Neural progenitor cell (in vitro differentiated cells): ENCODE measurements at regions not wholly inside any gene's neighbourhood (a gene's known extent, or its start where the extent isn't known, plus 50 kb on each side); places are given as distances from the start of the nearest gene placed in this dataset.

Experiments used
- EZH2 ChIP-seq: fragments of 200-600 bp; sonication (generic); IDR thresholded peaks from 2 replicates; pipeline ENCODE4 v1.6.1; 2017; ENCODE audit warnings: antibody characterized with exemption, mild to moderate bottlenecking, moderate library complexity
- EZH2phosphoT487 ChIP-seq: fragments of 200-600 bp; sonication (generic); IDR thresholded peaks from 2 replicates; pipeline ENCODE4 v1.6.1; 2017; ENCODE audit warnings: antibody characterized with exemption
- TF ChIP-seq, protein P1 (sequence below): fragments of 200-600 bp; sonication (generic); IDR thresholded peaks from 2 replicates; pipeline ENCODE4 v1.5.1; 2017; ENCODE audit warnings: antibody characterized with exemption, mild to moderate bottlenecking

DNA sequence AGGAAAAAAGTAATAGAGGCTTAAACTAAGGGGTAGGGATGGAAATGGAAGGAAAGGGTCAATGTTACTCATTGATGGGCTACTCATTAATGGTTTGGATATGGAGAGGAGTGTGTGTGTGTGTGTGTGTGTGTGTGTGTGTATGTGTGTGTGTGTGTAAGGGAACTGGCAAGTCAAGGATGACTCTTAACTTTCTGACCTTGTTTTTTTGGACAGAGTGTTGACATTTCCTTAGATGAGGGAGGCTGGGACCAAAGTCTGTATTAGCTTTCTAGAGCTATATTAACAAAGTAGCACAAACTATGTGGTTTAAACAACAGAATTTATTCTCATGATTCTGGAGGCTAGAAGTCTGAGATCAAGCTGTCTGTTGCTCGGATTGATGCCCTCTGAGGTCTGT lies 202.7 kb downstream of the GBA3 start:
- TF ChIP-seq, protein P1, sequence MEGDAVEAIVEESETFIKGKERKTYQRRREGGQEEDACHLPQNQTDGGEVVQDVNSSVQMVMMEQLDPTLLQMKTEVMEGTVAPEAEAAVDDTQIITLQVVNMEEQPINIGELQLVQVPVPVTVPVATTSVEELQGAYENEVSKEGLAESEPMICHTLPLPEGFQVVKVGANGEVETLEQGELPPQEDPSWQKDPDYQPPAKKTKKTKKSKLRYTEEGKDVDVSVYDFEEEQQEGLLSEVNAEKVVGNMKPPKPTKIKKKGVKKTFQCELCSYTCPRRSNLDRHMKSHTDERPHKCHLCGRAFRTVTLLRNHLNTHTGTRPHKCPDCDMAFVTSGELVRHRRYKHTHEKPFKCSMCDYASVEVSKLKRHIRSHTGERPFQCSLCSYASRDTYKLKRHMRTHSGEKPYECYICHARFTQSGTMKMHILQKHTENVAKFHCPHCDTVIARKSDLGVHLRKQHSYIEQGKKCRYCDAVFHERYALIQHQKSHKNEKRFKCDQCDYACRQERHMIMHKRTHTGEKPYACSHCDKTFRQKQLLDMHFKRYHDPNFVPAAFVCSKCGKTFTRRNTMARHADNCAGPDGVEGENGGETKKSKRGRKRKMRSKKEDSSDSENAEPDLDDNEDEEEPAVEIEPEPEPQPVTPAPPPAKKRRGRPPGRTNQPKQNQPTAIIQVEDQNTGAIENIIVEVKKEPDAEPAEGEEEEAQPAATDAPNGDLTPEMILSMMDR, result no peak
- no peak for TF ChIP-seq EZH2phosphoT487
- TF ChIP-seq EZH2, result no peak
